IMR-90 (cell line): ENCODE measurements at regions not wholly inside any gene's neighbourhood (a gene's known extent, or its start where the extent isn't known, plus 50 kb on each side); places are given as distances from the start of the nearest gene placed in this dataset.
A peak's percentile ranks its signal among the peaks of the same experiment; 100 is the strongest.

ENCODE experiments used
- ATAC-seq: fragments of 200-7000 bp; cut with Tn5 transposase; 2 replicates; pipeline ENCODE4 v1.9.1; 2020; ENCODE audit warnings: low read depth, mild to moderate bottlenecking, moderate library complexity
- BruUV-seq: library from RNA; stranded (reverse); fragments of 400-500 nt; replicated peaks from 2 replicates; lab custom pipeline; 2021; lab: Mats Ljungman, UMichigan
- CTCF ChIA-PET: fragments of 300-600 bp; formaldehyde crosslinking; extraction: SDS; loops from one replicate; lab custom pipeline; 2021; ENCODE audit warnings: antibody characterized with exemption; lab: Yijun Ruan, JAX
- POLR2A ChIA-PET: fragments of 300-600 bp; sonication (Branson Sonifier 250); formaldehyde crosslinking; loops from one replicate; lab custom pipeline; 2022; ENCODE audit warnings: antibody characterized with exemption; ENCODE audit not compliant: unreplicated experiment; lab: Charles Lee
- DNase-seq: peaks from one replicate; pipeline ENCODE4 v3.0.0; 2013
- H2AFZ ChIP-seq: replicated peaks from 2 replicates; pipeline ENCODE3; 2013; ENCODE audit warnings: low read length, mild to moderate bottlenecking; ENCODE audit not compliant: poor library complexity
- H2AK5ac ChIP-seq: 2 replicates; pipeline ENCODE4 v1.6.1; 2013; ENCODE audit warnings: low read depth, low read length, inconsistent platforms
- H2AK9ac ChIP-seq: replicated peaks from 2 replicates; pipeline ENCODE3; 2013; ENCODE audit warnings: mild to moderate bottlenecking, low read depth, low read length, moderate library complexity; ENCODE audit not compliant: poor library complexity
- H2BK120ac ChIP-seq: 2 replicates; pipeline ENCODE4 v1.6.1; 2013; ENCODE audit warnings: low read depth, low read length, inconsistent platforms
- H2BK15ac ChIP-seq: 3 replicates; pipeline ENCODE4 v1.6.1; 2013; ENCODE audit warnings: low read depth, low read length, inconsistent platforms
- H2BK20ac ChIP-seq: 2 replicates; pipeline ENCODE4 v1.6.1; 2013; ENCODE audit warnings: low read depth, mild to moderate bottlenecking, inconsistent platforms, low read length, moderate library complexity
- H2BK5ac ChIP-seq: 2 replicates; pipeline ENCODE4 v1.6.1; 2013; ENCODE audit warnings: mild to moderate bottlenecking, low read depth, low read length, inconsistent platforms; ENCODE audit not compliant: poor library complexity, severe bottlenecking
- H3K14ac ChIP-seq: replicated peaks from 2 replicates; pipeline ENCODE4 v1.6.1; 2013; ENCODE audit warnings: low read depth, low read length, inconsistent platforms
- H3K18ac ChIP-seq: 2 replicates; pipeline ENCODE4 v1.6.1; 2013; ENCODE audit warnings: low read depth, low read length, control low read depth
- H3K23ac ChIP-seq: 2 replicates; pipeline ENCODE4 v1.6.1; 2013; ENCODE audit warnings: low read depth, low read length, inconsistent platforms
- H3K27ac ChIP-seq: 2 replicates; pipeline ENCODE4 v1.5.1; 2013; ENCODE audit warnings: mild to moderate bottlenecking, control low read depth, low read length; ENCODE audit not compliant: insufficient read depth
- H3K27me3 ChIP-seq: 2 replicates; pipeline ENCODE4 v1.6.1; 2013; ENCODE audit warnings: low read length; ENCODE audit not compliant: control insufficient read depth, insufficient read depth
- H3K36me3 ChIP-seq: 2 replicates; pipeline ENCODE4 v1.6.1; 2013; ENCODE audit warnings: low read length, mixed read lengths; ENCODE audit not compliant: control insufficient read depth, insufficient read depth
- H3K4ac ChIP-seq: 2 replicates; pipeline ENCODE4 v1.6.1; 2013; ENCODE audit warnings: low read depth, low read length, inconsistent platforms
- H3K4me1 ChIP-seq: 2 replicates; pipeline ENCODE4 v1.6.1; 2013; ENCODE audit warnings: low read length, mixed read lengths; ENCODE audit not compliant: control insufficient read depth, insufficient read depth
- H3K4me2 ChIP-seq: 2 replicates; pipeline ENCODE4 v1.6.1; 2013; ENCODE audit warnings: low read depth, mild to moderate bottlenecking, control low read depth, low read length, moderate library complexity
- H3K4me3 ChIP-seq: 2 replicates; pipeline ENCODE4 v1.5.1; 2013; ENCODE audit warnings: low read depth, mild to moderate bottlenecking, control low read depth, low read length, moderate library complexity; ENCODE audit not compliant: insufficient read depth
- H3K56ac ChIP-seq: 2 replicates; pipeline ENCODE4 v1.6.1; 2013; ENCODE audit warnings: low read length, inconsistent platforms; ENCODE audit not compliant: insufficient read depth; ENCODE audit errors: extremely low read depth
- H3K79me1 ChIP-seq, 2 experiments: 2 replicates each; pipeline ENCODE4 v1.6.1; 2013; ENCODE audit warnings: low read length in 2 of 2, inconsistent platforms in 1 of 2, low read depth in 1 of 2
- H3K9ac ChIP-seq: 2 replicates; pipeline ENCODE4 v1.6.1; 2013; ENCODE audit warnings: low read depth, low read length, control low read depth
- H3K9me1 ChIP-seq: 2 replicates; pipeline ENCODE4 v1.6.1; 2013; ENCODE audit warnings: low read length, inconsistent platforms; ENCODE audit not compliant: insufficient read depth
- H3K9me3 ChIP-seq: 2 replicates; pipeline ENCODE4 v1.6.1; 2013; ENCODE audit warnings: low read length; ENCODE audit not compliant: control insufficient read depth, insufficient read depth
- H4K20me1 ChIP-seq: 2 replicates; pipeline ENCODE4 v1.6.1; 2013; ENCODE audit warnings: low read length, inconsistent platforms; ENCODE audit not compliant: insufficient read depth
- H4K5ac ChIP-seq: 2 replicates; pipeline ENCODE4 v1.6.1; 2013; ENCODE audit warnings: mild to moderate bottlenecking, low read depth, low read length, control low read depth
- H4K8ac ChIP-seq, 2 experiments: 2 replicates each; pipeline ENCODE4 v1.6.1; 2013; ENCODE audit warnings: low read depth in 2 of 2, low read length in 2 of 2, control low read depth in 1 of 2, inconsistent platforms in 1 of 2
- H4K91ac ChIP-seq: 2 replicates; pipeline ENCODE4 v1.6.1; 2013; ENCODE audit warnings: low read depth, low read length, inconsistent platforms; ENCODE audit not compliant: insufficient read depth
- CEBPB ChIP-seq: IDR thresholded peaks from 2 replicates; pipeline ENCODE4 v1.6.1; 2012; ENCODE audit warnings: low read depth, low read length, improper control_type of control experiment
- CHD1 ChIP-seq: IDR thresholded peaks from 2 replicates; pipeline ENCODE4 v1.6.1; 2012; ENCODE audit warnings: low read depth, low read length, improper control_type of control experiment
- FOS ChIP-seq: fragments of 150-350 bp; IDR thresholded peaks from 2 replicates; pipeline ENCODE4 v1.6.1; 2016; ENCODE audit warnings: low read depth, low read length
- MAZ ChIP-seq: IDR thresholded peaks from 2 replicates; pipeline ENCODE4 v1.6.1; 2012; ENCODE audit warnings: low read depth, mild to moderate bottlenecking, low read length, improper control_type of control experiment, moderate library complexity, borderline replicate concordance
- MXI1 ChIP-seq: IDR thresholded peaks from 2 replicates; pipeline ENCODE4 v1.6.1; 2012; ENCODE audit warnings: low read depth, mild to moderate bottlenecking, low read length, moderate library complexity, borderline replicate concordance
- NFE2L2 ChIP-seq: fragments of 150-350 bp; IDR thresholded peaks from 2 replicates; pipeline ENCODE4 v1.6.1; 2016; ENCODE audit warnings: low read depth, mild to moderate bottlenecking, low read length
- POLR2A ChIP-seq: IDR thresholded peaks from 2 replicates; pipeline ENCODE4 v1.6.1; 2012; ENCODE audit warnings: mild to moderate bottlenecking, low read depth, low read length
- RCOR1 ChIP-seq: IDR thresholded peaks from 2 replicates; pipeline ENCODE4 v1.6.1; 2012; ENCODE audit warnings: mild to moderate bottlenecking, low read length, improper control_type of control experiment; ENCODE audit not compliant: insufficient replicate concordance
- RFX5 ChIP-seq: IDR thresholded peaks from 2 replicates; pipeline ENCODE4 v1.8.0; 2012; ENCODE audit warnings: low read depth, mild to moderate bottlenecking, low read length, moderate library complexity
- WGBS, 2 experiments: methylation state at CpG; one replicate each; pipeline versions ENCODE4 v1.1.5 to v1.1.7; 2013; ENCODE audit warnings: missing lambda C conversion rate in 2 of 2; ENCODE audit not compliant: insufficient read length in 1 of 2; ENCODE audit errors: extremely low coverage in 2 of 2; 5-methylcytosine and 5-hydroxymethylcytosine counted together
- dilution Hi-C: fragments of 300-500 bp; cut with HindIII; formaldehyde crosslinking; loops from one replicate; pipeline ENCODE4 v1.14.3; 2018; ENCODE audit warnings: low sequenced_read_pairs; ENCODE audit not compliant: unreplicated experiment
- in situ Hi-C: fragments of 300-500 bp; cut with MboI; formaldehyde crosslinking; loops from 3 replicates; pipeline ENCODE4 v1.14.3; 2019; ENCODE audit warnings: low sequenced_read_pairs, inconsistent platforms, mixed read lengths
- intact Hi-C: fragments of 100-400 bp; cut with micrococcal nuclease; formaldehyde crosslinking; loops from 2 replicates; pipeline ENCODE4 v1.10.0; 2022
- TF ChIP-seq, protein P1 (sequence below): fragments of 150-350 bp; IDR thresholded peaks from 2 replicates; pipeline ENCODE4 v1.6.1; 2017; ENCODE audit warnings: mild to moderate bottlenecking, antibody characterized with exemption, low read length, low read depth
- TF ChIP-seq, protein P2 (sequence below): conservative IDR thresholded peaks from 2 replicates; pipeline ENCODE4 v1.5.1; 2012; ENCODE audit warnings: mild to moderate bottlenecking, low read depth, low read length, improper control_type of control experiment

DNA sequence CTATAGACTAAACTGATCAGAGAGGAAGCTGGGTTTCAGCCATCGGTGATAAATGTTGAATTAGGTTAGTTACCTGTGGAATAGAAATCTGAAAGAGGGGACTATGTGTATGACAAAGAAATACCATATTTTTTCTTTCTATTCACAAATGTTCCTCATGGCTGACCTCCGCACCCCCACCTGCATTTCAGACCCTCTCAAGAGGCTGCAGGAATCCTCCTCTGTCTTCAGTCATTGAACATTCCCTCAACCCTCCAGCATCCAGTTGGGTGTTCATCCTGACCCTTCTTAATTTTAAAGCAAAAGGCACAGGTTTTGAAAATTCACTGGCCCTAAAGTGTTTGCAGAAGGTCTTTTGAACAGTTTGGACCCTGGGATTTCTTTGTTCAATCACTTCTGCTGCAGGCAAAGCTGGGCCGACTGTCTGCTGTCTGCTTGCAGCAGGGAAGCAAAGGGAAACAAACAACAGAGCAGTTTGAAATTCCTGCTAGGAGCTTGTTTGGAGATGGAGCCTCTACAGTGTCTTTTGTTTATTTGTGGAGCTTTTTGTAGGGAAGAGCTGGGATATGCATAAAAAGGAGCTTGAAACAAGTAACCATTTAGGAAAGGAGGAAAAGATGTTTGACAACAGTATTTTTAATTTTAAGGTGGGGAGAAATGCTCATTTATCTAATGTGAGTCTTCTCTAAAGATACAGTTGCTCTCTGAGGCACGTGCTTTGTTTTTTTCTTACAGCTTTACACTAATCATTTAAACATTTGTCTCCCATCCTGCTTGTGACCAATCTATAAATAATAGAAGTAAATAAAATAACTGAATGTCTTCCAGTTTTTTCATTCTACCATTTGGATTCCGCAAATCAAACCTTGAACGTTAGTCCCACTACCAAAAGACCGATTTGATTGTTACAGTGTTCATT lies 213.3 kb upstream of the MMADHC start:
- peak overlapping the region; percentile 53 for H2BK120ac ChIP-seq
- H2AK9ac ChIP-seq, result no peak overlapping the region
- POLR2A ChIA-PET, result interaction anchor here (0.5 kb wide), 1 partner anchor 681 kb away, joined by 3 read pairs; no protein-coding TSS in a partner anchor
- DNase-seq, result peak; percentile 18
- dilution Hi-C loops, result no loop called here
- no peaks in the 10 kb centered on the region for H3K36me3 ChIP-seq
- 0 out of 2 replicates have a peak, but pooled peaks cover 1% of the 10 kb centered on the region for H3K9me3 ChIP-seq
- peak overlapping the region; percentile 14; the same call in 1 of the 2 replicates for H4K91ac ChIP-seq
- WGBS, 2 experiments, result 100% methylated on average over 1 of the region's 7 CpGs; no CpG with 5 or more reads in 1 of the 2 experiments
- 0 out of 2 replicates have a peak overlapping the region, but pooled peaks have one; percentile 2 for H3K9ac ChIP-seq
- no peak overlapping the region; the same call in 1 of the 2 replicates for H3K14ac ChIP-seq
- no peak overlapping the region for H3K4me3 ChIP-seq
- H3K79me1 ChIP-seq, result no peaks in the 10 kb centered on the region
- peak overlapping the region in 1 of 2 experiments; percentile 14; a peak in 1 of 4 replicates for H4K8ac ChIP-seq
- H2BK5ac ChIP-seq, result no peak overlapping the region
- intact Hi-C loops, result no loop called here
- H3K27ac ChIP-seq, result no peak overlapping the region
- peak overlapping the region; percentile 48 for H2BK20ac ChIP-seq
- no peaks in the 10 kb centered on the region for H3K27me3 ChIP-seq
- BruUV-seq, result no TSS peak
- no peaks in the 10 kb centered on the region for H3K9me1 ChIP-seq
- no peak overlapping the region for H3K23ac ChIP-seq
- peaks cover 3% of the 10 kb centered on the region; the same call in 1 of the 2 replicates for H3K4me1 ChIP-seq
- H2AFZ ChIP-seq, result no peak overlapping the region
- peak; percentile 92 for ATAC-seq
- H3K56ac ChIP-seq, result peak overlapping the region; percentile 60; the same call in 1 of the 2 replicates
- in situ Hi-C loops, result no loop called here
- 0 out of 2 replicates have a peak overlapping the region, but pooled peaks have one; percentile 20 for H3K4ac ChIP-seq
- H4K5ac ChIP-seq, result no peak overlapping the region
- TF ChIP-seq FOS (no peak), RFX5 (no peak), POLR2A (no peak), CEBPB (no peak), NFE2L2 (no peak), RCOR1 (no peak), CHD1 (no peak), MXI1 (no peak), MAZ (no peak)
- TF ChIP-seq, protein P1, sequence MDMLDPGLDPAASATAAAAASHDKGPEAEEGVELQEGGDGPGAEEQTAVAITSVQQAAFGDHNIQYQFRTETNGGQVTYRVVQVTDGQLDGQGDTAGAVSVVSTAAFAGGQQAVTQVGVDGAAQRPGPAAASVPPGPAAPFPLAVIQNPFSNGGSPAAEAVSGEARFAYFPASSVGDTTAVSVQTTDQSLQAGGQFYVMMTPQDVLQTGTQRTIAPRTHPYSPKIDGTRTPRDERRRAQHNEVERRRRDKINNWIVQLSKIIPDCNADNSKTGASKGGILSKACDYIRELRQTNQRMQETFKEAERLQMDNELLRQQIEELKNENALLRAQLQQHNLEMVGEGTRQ, result no peak
- TF ChIP-seq, protein P2, sequence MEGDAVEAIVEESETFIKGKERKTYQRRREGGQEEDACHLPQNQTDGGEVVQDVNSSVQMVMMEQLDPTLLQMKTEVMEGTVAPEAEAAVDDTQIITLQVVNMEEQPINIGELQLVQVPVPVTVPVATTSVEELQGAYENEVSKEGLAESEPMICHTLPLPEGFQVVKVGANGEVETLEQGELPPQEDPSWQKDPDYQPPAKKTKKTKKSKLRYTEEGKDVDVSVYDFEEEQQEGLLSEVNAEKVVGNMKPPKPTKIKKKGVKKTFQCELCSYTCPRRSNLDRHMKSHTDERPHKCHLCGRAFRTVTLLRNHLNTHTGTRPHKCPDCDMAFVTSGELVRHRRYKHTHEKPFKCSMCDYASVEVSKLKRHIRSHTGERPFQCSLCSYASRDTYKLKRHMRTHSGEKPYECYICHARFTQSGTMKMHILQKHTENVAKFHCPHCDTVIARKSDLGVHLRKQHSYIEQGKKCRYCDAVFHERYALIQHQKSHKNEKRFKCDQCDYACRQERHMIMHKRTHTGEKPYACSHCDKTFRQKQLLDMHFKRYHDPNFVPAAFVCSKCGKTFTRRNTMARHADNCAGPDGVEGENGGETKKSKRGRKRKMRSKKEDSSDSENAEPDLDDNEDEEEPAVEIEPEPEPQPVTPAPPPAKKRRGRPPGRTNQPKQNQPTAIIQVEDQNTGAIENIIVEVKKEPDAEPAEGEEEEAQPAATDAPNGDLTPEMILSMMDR, result no peak
- no peaks in the 10 kb centered on the region for H4K20me1 ChIP-seq
- no peak overlapping the region; the same call in 1 of the 2 replicates for H3K4me2 ChIP-seq
- CTCF ChIA-PET, result interaction anchor here (0.6 to 1.2 kb wide), 2 partner anchors 13 to 876 kb away, joined by 4 read pairs; no protein-coding TSS in a partner anchor
- no peak overlapping the region for H3K18ac ChIP-seq
- H2AK5ac ChIP-seq, result no peak overlapping the region
- no peak overlapping the region for H2BK15ac ChIP-seq
